Keratinocyte (primary cell): ENCODE measurements at regions not wholly inside any gene's neighbourhood (a gene's known extent, or its start where the extent isn't known, plus 50 kb on each side); places are given as distances from the start of the nearest gene placed in this dataset.

ENCODE experiments used
- DNase-seq: peaks from one replicate; pipeline ENCODE4 v3.0.0-alpha.2; 2011; ENCODE audit warnings: low read depth, missing footprints, low spot score
- FAIRE-seq: peaks from 2 replicates; lab custom pipeline; 2011; peaks lifted over from hg19 to GRCh38; lab: Jason Lieb, UNC
- H2AFZ ChIP-seq: 2 replicates; pipeline ENCODE4 v1.6.0; 2012; ENCODE audit warnings: low read length, control low read depth, inconsistent platforms; ENCODE audit not compliant: control insufficient read depth
- H3K27ac ChIP-seq: 2 replicates; pipeline ENCODE4 v1.5.1; 2011; ENCODE audit warnings: low read length; ENCODE audit not compliant: control insufficient read depth, insufficient read depth
- H3K27me3 ChIP-seq: 3 replicates; pipeline ENCODE4 v1.6.0; 2011; ENCODE audit warnings: low read length; ENCODE audit not compliant: control insufficient read depth, insufficient read depth; ENCODE audit errors: extremely low read depth
- H3K36me3 ChIP-seq, 2 experiments: 2 replicates in 1 of 2; 3 replicates in 1 of 2; pipeline ENCODE4 v1.5.1; 2011; ENCODE audit warnings: low read length in 2 of 2, mild to moderate bottlenecking in 1 of 2; ENCODE audit not compliant: control insufficient read depth in 2 of 2, insufficient read depth in 2 of 2; ENCODE audit errors: extremely low read depth in 1 of 2
- H3K4me1 ChIP-seq: 3 replicates; pipeline ENCODE4 v1.5.1; 2011; ENCODE audit warnings: low read length; ENCODE audit not compliant: control insufficient read depth, insufficient read depth; ENCODE audit errors: extremely low read depth
- H3K4me2 ChIP-seq: 3 replicates; pipeline ENCODE4 v1.6.0; 2011; ENCODE audit warnings: low read depth, low read length; ENCODE audit not compliant: control insufficient read depth, insufficient read depth; ENCODE audit errors: extremely low read depth
- H3K4me3 ChIP-seq, 3 experiments: fragments of 200-600 bp in 1 of 3; sonication (generic) in 1 of 3; 2 replicates in 2 of 3; 3 replicates in 1 of 3; pipeline ENCODE4 v1.5.1; 2011 to 2016; ENCODE audit warnings: low read length in 3 of 3, mild to moderate bottlenecking in 3 of 3, control low read depth in 2 of 3, inconsistent platforms in 1 of 3, low read depth in 1 of 3, mixed read lengths in 1 of 3, mixed run types in 1 of 3, moderate library complexity in 1 of 3; ENCODE audit not compliant: control insufficient read depth in 2 of 3, insufficient read depth in 2 of 3; ENCODE audit errors: extremely low read depth in 1 of 3
- H3K79me2 ChIP-seq: 2 replicates; pipeline ENCODE4 v1.6.0; 2012; ENCODE audit warnings: low read length; ENCODE audit not compliant: control insufficient read depth, insufficient read depth
- H3K9ac ChIP-seq: 3 replicates; pipeline ENCODE4 v1.6.0; 2011; ENCODE audit warnings: low read length; ENCODE audit not compliant: control insufficient read depth, insufficient read depth; ENCODE audit errors: extremely low read depth
- H3K9me1 ChIP-seq: 3 replicates; pipeline ENCODE4 v1.6.0; 2011; ENCODE audit warnings: low read length; ENCODE audit not compliant: control insufficient read depth, insufficient read depth; ENCODE audit errors: extremely low read depth
- H3K9me3 ChIP-seq: 2 replicates; pipeline ENCODE4 v1.5.1; 2012; ENCODE audit warnings: low read depth, low read length; ENCODE audit not compliant: control insufficient read depth
- H4K20me1 ChIP-seq: 3 replicates; pipeline ENCODE4 v1.6.0; 2011; ENCODE audit warnings: low read length; ENCODE audit not compliant: control insufficient read depth, insufficient read depth; ENCODE audit errors: extremely low read depth
- EZH2 ChIP-seq: IDR thresholded peaks from one replicate; pipeline ENCODE4 v1.6.1; 2012; ENCODE audit warnings: inconsistent platforms, mild to moderate bottlenecking, low read length, moderate library complexity
- dilution Hi-C: fragments of 300-500 bp; cut with MboI; formaldehyde crosslinking; loops from one replicate; pipeline ENCODE4 v1.7.0; 2020; ENCODE audit warnings: low sequenced_read_pairs; ENCODE audit not compliant: extremely low pct_ligation_motif_present
- TF ChIP-seq, protein P1 (sequence below), 3 experiments: IDR thresholded peaks in 1 of 3; conservative IDR thresholded peaks in 1 of 3; optimal IDR thresholded peaks in 1 of 3; 2 replicates in 2 of 3; 3 replicates in 1 of 3; pipeline versions ENCODE3 to v1.5.1; 2011; ENCODE audit warnings: low read length in 3 of 3, mild to moderate bottlenecking in 3 of 3, moderate library complexity in 2 of 3, control low read depth in 1 of 3, inconsistent platforms in 1 of 3; ENCODE audit not compliant: insufficient read depth in 2 of 3; ENCODE audit errors: extremely low read depth in 1 of 3

DNA sequence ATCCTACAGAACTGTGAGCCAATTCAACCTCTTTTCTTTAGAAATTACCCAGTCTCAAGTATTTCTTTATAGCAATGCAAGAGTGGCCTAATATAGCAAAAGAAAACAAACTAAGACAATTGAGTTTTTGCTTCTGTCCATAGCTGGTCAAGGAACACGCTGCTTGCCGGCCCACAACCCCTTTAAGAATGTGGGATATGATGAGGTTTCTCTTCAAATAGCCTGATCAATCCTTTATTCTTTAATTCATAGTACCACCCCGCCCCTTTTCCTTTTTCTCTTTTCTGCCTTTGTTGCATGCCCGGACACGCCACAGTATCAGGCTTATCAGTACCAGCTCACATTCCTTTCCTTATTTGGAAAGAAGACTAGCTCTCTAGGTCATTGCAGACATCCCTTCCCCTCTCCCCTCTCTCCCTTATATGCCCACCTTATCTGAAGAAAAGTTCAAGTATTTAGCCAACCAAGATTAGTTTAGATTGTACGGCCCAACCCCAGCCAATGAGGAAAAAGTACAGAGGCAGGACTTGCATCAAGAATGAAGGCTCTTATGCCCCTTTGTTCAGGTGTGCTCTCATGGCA lies 404.5 kb downstream of the OCA2 start:
- Histone ChIP-seq H3K9me3 (no peaks in the 10 kb centered on the region), H3K27me3 (no peaks in the 10 kb centered on the region), H3K4me3 (no peak overlapping the region), H3K79me2 (no peaks in the 10 kb centered on the region), H3K9me1 (no peaks in the 10 kb centered on the region), H4K20me1 (no peaks in the 10 kb centered on the region), H3K4me1 (peaks cover 4% of the 10 kb centered on the region), H3K9ac (no peak overlapping the region), H3K36me3 (no peaks in the 10 kb centered on the region), H2AFZ (no peak overlapping the region), H3K27ac (no peak overlapping the region), H3K4me2 (no peak overlapping the region)
- DNase-seq (no peak), FAIRE-seq (no peak)
- TF ChIP-seq, protein P1, sequence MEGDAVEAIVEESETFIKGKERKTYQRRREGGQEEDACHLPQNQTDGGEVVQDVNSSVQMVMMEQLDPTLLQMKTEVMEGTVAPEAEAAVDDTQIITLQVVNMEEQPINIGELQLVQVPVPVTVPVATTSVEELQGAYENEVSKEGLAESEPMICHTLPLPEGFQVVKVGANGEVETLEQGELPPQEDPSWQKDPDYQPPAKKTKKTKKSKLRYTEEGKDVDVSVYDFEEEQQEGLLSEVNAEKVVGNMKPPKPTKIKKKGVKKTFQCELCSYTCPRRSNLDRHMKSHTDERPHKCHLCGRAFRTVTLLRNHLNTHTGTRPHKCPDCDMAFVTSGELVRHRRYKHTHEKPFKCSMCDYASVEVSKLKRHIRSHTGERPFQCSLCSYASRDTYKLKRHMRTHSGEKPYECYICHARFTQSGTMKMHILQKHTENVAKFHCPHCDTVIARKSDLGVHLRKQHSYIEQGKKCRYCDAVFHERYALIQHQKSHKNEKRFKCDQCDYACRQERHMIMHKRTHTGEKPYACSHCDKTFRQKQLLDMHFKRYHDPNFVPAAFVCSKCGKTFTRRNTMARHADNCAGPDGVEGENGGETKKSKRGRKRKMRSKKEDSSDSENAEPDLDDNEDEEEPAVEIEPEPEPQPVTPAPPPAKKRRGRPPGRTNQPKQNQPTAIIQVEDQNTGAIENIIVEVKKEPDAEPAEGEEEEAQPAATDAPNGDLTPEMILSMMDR (optimal IDR thresholded peaks at IDR 0.05 in 1 of 3, IDR thresholded peaks at IDR 0.05 in 1 of 3, conservative IDR thresholded peaks at IDR 0.05 in 1 of 3; ENCODE audit: extremely low read depth in 1 of 3, insufficient read depth in 2 of 3, low read length in 3 of 3), result no peak
- no peak for TF ChIP-seq EZH2
- dilution Hi-C loops, result no loop called here

DNA sequence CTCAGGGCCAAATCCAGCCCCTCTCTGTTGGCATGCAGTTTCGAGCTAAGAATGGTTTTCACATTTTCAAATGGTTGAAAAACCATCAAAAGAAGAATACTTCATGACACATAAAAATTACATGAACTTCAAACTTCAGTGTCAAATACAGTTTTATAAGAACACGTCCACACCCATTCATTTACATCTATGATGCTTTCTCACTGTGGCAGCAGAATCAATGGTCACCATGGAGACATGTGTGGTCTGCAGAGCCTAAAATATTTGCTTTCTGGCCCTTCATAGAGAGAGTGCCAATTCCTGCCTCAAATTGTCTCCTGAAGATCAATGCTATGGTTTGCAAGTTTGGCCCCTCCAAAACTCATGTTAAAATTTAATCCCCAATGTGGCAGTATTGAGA lies 405.8 kb downstream of the OCA2 start:
- no peaks in the 10 kb centered on the region for H4K20me1 ChIP-seq
- dilution Hi-C loops, result no loop called here
- H3K27me3 ChIP-seq, result no peaks in the 10 kb centered on the region
- H3K4me3 ChIP-seq, result no peak overlapping the region
- no peak overlapping the region for H3K27ac ChIP-seq
- TF ChIP-seq EZH2, result no peak
- TF ChIP-seq, protein P1 (optimal IDR thresholded peaks at IDR 0.05 in 1 of 3, IDR thresholded peaks at IDR 0.05 in 1 of 3, conservative IDR thresholded peaks at IDR 0.05 in 1 of 3; ENCODE audit: extremely low read depth in 1 of 3, insufficient read depth in 2 of 3, low read length in 3 of 3), result no peak
- H3K79me2 ChIP-seq, result no peaks in the 10 kb centered on the region
- no peak overlapping the region for H3K4me2 ChIP-seq
- no peak overlapping the region for H3K9ac ChIP-seq
- peaks cover 4% of the 10 kb centered on the region for H3K4me1 ChIP-seq
- H3K9me1 ChIP-seq, result no peaks in the 10 kb centered on the region
- no peaks in the 10 kb centered on the region for H3K36me3 ChIP-seq
- DNase-seq (no peak), FAIRE-seq (no peak)
- no peaks in the 10 kb centered on the region for H3K9me3 ChIP-seq
- H2AFZ ChIP-seq, result no peak overlapping the region
